ENCODE measurements at regions not wholly inside any gene's neighbourhood (a gene's known extent, or its start where the extent isn't known, plus 50 kb on each side); places are given as distances from the start of the nearest gene placed in this dataset.

DNA sequence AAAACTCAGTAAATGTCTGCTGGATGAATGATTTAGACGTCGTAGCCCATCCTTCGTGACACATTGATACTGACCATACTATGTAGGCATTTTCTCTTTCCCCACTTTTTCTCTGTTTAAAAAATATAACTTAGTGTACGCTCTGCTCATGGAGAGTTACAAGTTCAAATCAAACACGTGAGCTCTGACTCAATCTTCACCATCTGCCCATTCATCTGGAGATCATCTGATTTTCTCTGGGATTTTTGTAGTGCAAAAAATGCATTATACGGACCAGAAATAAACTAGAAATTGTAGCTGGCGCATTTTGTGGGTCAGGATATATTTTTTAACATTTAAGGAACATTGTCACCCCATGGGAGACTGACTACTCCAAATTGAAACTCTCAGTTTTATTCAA lies 124.7 kb upstream of the FAM9B start:
- TF ChIP-seq HOXA7 (CRISPR knock-in tag; IDR thresholded peaks at IDR 0.05; ENCODE audit: borderline replicate concordance), result no peak
- no peak for TF ChIP-seq ZEB2 (tag by site-specific recombination; IDR thresholded peaks at IDR 0.05)
